Keratinocyte (primary cell): ENCODE measurements at regions not wholly inside any gene's neighbourhood (a gene's known extent, or its start where the extent isn't known, plus 50 kb on each side); places are given as distances from the start of the nearest gene placed in this dataset.

Experiments
- DNase-seq: peaks from one replicate; pipeline ENCODE4 v3.0.0-alpha.2; 2011; ENCODE audit warnings: low read depth, missing footprints, low spot score
- FAIRE-seq: peaks from 2 replicates; lab custom pipeline; 2011; peaks lifted over from hg19 to GRCh38; lab: Jason Lieb, UNC
- H2AFZ ChIP-seq: 2 replicates; pipeline ENCODE4 v1.6.0; 2012; ENCODE audit warnings: low read length, control low read depth, inconsistent platforms; ENCODE audit not compliant: control insufficient read depth
- H3K27ac ChIP-seq: 2 replicates; pipeline ENCODE4 v1.5.1; 2011; ENCODE audit warnings: low read length; ENCODE audit not compliant: control insufficient read depth, insufficient read depth
- H3K27me3 ChIP-seq: 3 replicates; pipeline ENCODE4 v1.6.0; 2011; ENCODE audit warnings: low read length; ENCODE audit not compliant: control insufficient read depth, insufficient read depth; ENCODE audit errors: extremely low read depth
- H3K36me3 ChIP-seq, 2 experiments: 2 replicates in 1 of 2; 3 replicates in 1 of 2; pipeline ENCODE4 v1.5.1; 2011; ENCODE audit warnings: low read length in 2 of 2, mild to moderate bottlenecking in 1 of 2; ENCODE audit not compliant: control insufficient read depth in 2 of 2, insufficient read depth in 2 of 2; ENCODE audit errors: extremely low read depth in 1 of 2
- H3K4me1 ChIP-seq: 3 replicates; pipeline ENCODE4 v1.5.1; 2011; ENCODE audit warnings: low read length; ENCODE audit not compliant: control insufficient read depth, insufficient read depth; ENCODE audit errors: extremely low read depth
- H3K4me2 ChIP-seq: 3 replicates; pipeline ENCODE4 v1.6.0; 2011; ENCODE audit warnings: low read depth, low read length; ENCODE audit not compliant: control insufficient read depth, insufficient read depth; ENCODE audit errors: extremely low read depth
- H3K4me3 ChIP-seq, 3 experiments: fragments of 200-600 bp in 1 of 3; sonication (generic) in 1 of 3; 2 replicates in 2 of 3; 3 replicates in 1 of 3; pipeline ENCODE4 v1.5.1; 2011 to 2016; ENCODE audit warnings: low read length in 3 of 3, mild to moderate bottlenecking in 3 of 3, control low read depth in 2 of 3, inconsistent platforms in 1 of 3, low read depth in 1 of 3, mixed read lengths in 1 of 3, mixed run types in 1 of 3, moderate library complexity in 1 of 3; ENCODE audit not compliant: control insufficient read depth in 2 of 3, insufficient read depth in 2 of 3; ENCODE audit errors: extremely low read depth in 1 of 3
- H3K79me2 ChIP-seq: 2 replicates; pipeline ENCODE4 v1.6.0; 2012; ENCODE audit warnings: low read length; ENCODE audit not compliant: control insufficient read depth, insufficient read depth
- H3K9ac ChIP-seq: 3 replicates; pipeline ENCODE4 v1.6.0; 2011; ENCODE audit warnings: low read length; ENCODE audit not compliant: control insufficient read depth, insufficient read depth; ENCODE audit errors: extremely low read depth
- H3K9me1 ChIP-seq: 3 replicates; pipeline ENCODE4 v1.6.0; 2011; ENCODE audit warnings: low read length; ENCODE audit not compliant: control insufficient read depth, insufficient read depth; ENCODE audit errors: extremely low read depth
- H3K9me3 ChIP-seq: 2 replicates; pipeline ENCODE4 v1.5.1; 2012; ENCODE audit warnings: low read depth, low read length; ENCODE audit not compliant: control insufficient read depth
- H4K20me1 ChIP-seq: 3 replicates; pipeline ENCODE4 v1.6.0; 2011; ENCODE audit warnings: low read length; ENCODE audit not compliant: control insufficient read depth, insufficient read depth; ENCODE audit errors: extremely low read depth
- EZH2 ChIP-seq: IDR thresholded peaks from one replicate; pipeline ENCODE4 v1.6.1; 2012; ENCODE audit warnings: inconsistent platforms, mild to moderate bottlenecking, low read length, moderate library complexity
- dilution Hi-C: fragments of 300-500 bp; cut with MboI; formaldehyde crosslinking; loops from one replicate; pipeline ENCODE4 v1.7.0; 2020; ENCODE audit warnings: low sequenced_read_pairs; ENCODE audit not compliant: extremely low pct_ligation_motif_present
- TF ChIP-seq, protein P1 (sequence below), 3 experiments: IDR thresholded peaks in 1 of 3; conservative IDR thresholded peaks in 1 of 3; optimal IDR thresholded peaks in 1 of 3; 2 replicates in 2 of 3; 3 replicates in 1 of 3; pipeline versions ENCODE3 to v1.5.1; 2011; ENCODE audit warnings: low read length in 3 of 3, mild to moderate bottlenecking in 3 of 3, moderate library complexity in 2 of 3, control low read depth in 1 of 3, inconsistent platforms in 1 of 3; ENCODE audit not compliant: insufficient read depth in 2 of 3; ENCODE audit errors: extremely low read depth in 1 of 3

DNA sequence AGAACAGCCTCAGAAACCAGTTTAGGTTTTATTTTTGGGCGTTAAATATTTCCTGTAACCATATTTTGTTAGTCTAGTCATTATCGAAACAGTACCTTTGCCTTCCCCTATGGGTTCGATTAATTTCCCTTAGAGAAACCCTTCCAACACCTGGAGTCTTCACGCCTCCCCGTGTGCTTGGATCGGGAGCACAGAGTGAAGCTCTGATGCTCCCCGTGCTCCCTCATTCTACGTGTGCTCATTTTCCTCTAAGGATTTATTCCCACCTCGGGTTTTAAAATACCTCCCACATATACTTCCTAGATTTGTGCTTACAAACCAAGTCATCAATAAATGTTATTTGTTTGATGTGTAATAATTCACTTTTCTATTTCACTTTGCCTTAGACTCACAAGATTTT, 142.4 kb downstream of the TTLL2 start:
- FAIRE-seq, result no peak

DNA sequence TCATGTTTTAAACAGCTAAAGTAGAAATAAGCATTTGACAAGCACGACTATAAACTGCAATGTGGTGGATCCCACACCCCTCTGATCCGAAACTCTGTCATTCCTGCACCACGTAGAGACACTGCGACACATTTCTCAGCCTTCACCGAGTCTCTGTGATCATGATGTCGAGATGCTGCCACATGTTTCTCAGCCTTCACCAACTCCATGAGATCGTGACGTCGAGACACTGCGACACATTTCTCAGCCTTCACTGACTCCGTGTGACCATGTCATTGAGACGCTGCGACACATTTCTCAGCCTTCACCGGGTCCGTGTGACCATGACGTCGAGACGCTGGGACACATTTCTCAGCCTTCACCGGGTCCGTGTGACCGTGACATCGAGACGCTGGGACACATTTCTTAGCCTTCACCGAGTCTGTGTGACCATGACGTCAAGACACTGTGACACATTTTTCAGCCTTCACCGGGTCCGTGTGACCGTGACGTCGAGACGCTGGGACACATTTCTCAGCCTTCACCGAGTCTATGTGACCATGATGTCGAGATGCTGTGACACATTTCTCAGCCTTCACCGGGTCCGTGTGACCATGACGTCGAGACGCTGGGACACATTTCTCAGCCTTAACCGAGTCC, 143.0 kb downstream of the TTLL2 start:
- H3K36me3 ChIP-seq, result no peaks in the 10 kb centered on the region
- H3K9me1 ChIP-seq, result no peaks in the 10 kb centered on the region
- peaks cover 3% of the 10 kb centered on the region for H3K9me3 ChIP-seq
- no peak overlapping the region for H3K9ac ChIP-seq
- TF ChIP-seq EZH2, result no peak
- dilution Hi-C loops, result no loop called here
- H3K79me2 ChIP-seq, result no peaks in the 10 kb centered on the region
- no peaks in the 10 kb centered on the region for H3K27me3 ChIP-seq
- H3K4me1 ChIP-seq, result no peaks in the 10 kb centered on the region
- no peak for DNase-seq
- no peak for FAIRE-seq
- no peak overlapping the region for H3K27ac ChIP-seq
- H2AFZ ChIP-seq, result no peak overlapping the region
- no peak overlapping the region for H3K4me2 ChIP-seq
- H4K20me1 ChIP-seq, result no peaks in the 10 kb centered on the region
- no peak overlapping the region for H3K4me3 ChIP-seq

More for the DNA sequence above, 142.4 kb downstream of the TTLL2 start:
- Histone ChIP-seq H3K27me3 (no peaks in the 10 kb centered on the region), H3K4me1 (no peaks in the 10 kb centered on the region), H4K20me1 (no peaks in the 10 kb centered on the region), H3K27ac (no peak overlapping the region), H3K9me3 (peaks cover 3% of the 10 kb centered on the region), H3K79me2 (no peaks in the 10 kb centered on the region), H3K36me3 (no peaks in the 10 kb centered on the region), H3K9ac (no peak overlapping the region), H3K4me2 (no peak overlapping the region), H2AFZ (no peak overlapping the region), H3K4me3 (no peak overlapping the region), H3K9me1 (no peaks in the 10 kb centered on the region)
- DNase-seq, result no peak
- dilution Hi-C loops, result no loop called here
- no peak for TF ChIP-seq EZH2
- TF ChIP-seq, protein P1, sequence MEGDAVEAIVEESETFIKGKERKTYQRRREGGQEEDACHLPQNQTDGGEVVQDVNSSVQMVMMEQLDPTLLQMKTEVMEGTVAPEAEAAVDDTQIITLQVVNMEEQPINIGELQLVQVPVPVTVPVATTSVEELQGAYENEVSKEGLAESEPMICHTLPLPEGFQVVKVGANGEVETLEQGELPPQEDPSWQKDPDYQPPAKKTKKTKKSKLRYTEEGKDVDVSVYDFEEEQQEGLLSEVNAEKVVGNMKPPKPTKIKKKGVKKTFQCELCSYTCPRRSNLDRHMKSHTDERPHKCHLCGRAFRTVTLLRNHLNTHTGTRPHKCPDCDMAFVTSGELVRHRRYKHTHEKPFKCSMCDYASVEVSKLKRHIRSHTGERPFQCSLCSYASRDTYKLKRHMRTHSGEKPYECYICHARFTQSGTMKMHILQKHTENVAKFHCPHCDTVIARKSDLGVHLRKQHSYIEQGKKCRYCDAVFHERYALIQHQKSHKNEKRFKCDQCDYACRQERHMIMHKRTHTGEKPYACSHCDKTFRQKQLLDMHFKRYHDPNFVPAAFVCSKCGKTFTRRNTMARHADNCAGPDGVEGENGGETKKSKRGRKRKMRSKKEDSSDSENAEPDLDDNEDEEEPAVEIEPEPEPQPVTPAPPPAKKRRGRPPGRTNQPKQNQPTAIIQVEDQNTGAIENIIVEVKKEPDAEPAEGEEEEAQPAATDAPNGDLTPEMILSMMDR (optimal IDR thresholded peaks at IDR 0.05 in 1 of 3, IDR thresholded peaks at IDR 0.05 in 1 of 3, conservative IDR thresholded peaks at IDR 0.05 in 1 of 3; ENCODE audit: extremely low read depth in 1 of 3, insufficient read depth in 2 of 3, low read length in 3 of 3), result no peak

DNA sequence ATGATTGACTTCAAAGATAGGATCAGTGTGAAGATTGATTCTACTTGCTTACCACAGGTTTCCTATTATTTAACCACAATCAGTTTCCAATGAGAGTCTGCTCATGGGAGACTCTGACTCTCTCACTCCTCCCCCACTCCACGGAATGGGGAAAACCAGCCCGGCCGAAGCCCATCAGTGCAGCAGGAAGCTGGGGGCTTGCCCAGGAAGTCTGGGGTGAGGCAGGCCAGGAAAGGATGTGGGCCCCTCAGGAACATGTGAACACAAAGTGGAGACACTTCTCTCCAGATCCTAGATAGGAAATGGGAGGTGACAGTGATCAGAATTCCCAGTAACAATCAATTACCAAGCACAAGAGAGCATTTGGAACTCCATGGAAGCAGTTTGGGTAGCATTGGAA, 144.2 kb downstream of the TTLL2 start:
- Histone ChIP-seq H3K27ac (no peak overlapping the region), H3K9me1 (no peaks in the 10 kb centered on the region), H3K79me2 (no peaks in the 10 kb centered on the region), H3K4me1 (no peaks in the 10 kb centered on the region), H4K20me1 (no peaks in the 10 kb centered on the region), H3K4me2 (no peak overlapping the region), H3K27me3 (no peaks in the 10 kb centered on the region), H3K36me3 (no peaks in the 10 kb centered on the region), H3K4me3 (no peak overlapping the region), H2AFZ (no peak overlapping the region), H3K9me3 (peaks cover 3% of the 10 kb centered on the region), H3K9ac (no peak overlapping the region)
- FAIRE-seq, result no peak
- DNase-seq, result no peak
- TF ChIP-seq, protein P1 (optimal IDR thresholded peaks at IDR 0.05 in 1 of 3, IDR thresholded peaks at IDR 0.05 in 1 of 3, conservative IDR thresholded peaks at IDR 0.05 in 1 of 3; ENCODE audit: extremely low read depth in 1 of 3, insufficient read depth in 2 of 3, low read length in 3 of 3), result no peak
- TF ChIP-seq EZH2, result no peak
- dilution Hi-C loops, result no loop called here
